ENCODE measurements at regions not wholly inside any gene's neighbourhood (a gene's known extent, or its start where the extent isn't known, plus 50 kb on each side); places are given as distances from the start of the nearest gene placed in this dataset.
"Not testable (repeated sequence)": the region's sequence is repeated elsewhere in the genome, so short reads cannot be mapped to it uniquely, and the experiment has no call there.

DNA sequence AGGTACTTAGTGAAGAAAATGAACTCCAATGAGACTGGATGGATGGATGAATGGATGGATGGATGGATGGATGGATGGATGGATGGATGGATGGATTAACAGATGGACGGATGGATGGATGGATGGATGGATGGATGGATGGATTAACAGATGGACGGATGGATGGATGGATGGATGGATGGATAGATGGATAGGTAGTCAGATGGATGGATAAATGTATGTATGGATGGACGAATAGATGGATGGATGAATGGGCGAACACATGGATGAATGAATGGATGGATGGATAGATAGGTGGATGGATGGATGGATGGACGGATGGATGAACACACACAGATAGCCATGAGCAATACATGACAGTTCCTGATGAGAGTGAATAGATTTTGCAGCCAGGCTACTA, 589.0 kb upstream of the B3GAT1 start:
- not testable (repeated sequence) for H3K4me3 Mint-ChIP-seq; H3K27ac Mint-ChIP-seq; H3K4me1 Mint-ChIP-seq (ENCODE audit: low read depth); H3K27me3 Mint-ChIP-seq; H3K36me3 Mint-ChIP-seq; H3K9me3 Mint-ChIP-seq (ENCODE audit: low read depth)

DNA sequence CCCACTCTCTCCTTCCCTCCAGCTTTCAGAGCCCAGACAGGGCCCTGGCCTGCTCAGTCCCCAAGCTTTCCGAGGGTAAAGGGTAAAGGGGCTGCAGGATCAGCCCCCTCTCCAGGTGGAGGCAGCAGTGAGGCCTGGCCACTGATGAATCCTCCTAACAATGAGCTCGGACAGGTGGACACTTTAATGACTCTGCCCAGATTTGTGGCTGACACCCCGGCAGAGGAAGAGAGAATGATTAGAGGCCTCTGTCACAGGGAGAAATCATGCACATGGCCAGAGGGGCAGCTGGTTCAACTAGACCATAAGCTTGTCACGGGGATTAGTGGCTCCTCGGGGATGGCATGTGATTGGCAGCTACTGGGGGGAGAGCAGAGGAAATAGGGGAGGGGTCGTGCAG, 587.5 kb upstream of the B3GAT1 start:
- peaks cover 8% of the 10 kb centered on the region for H3K27me3 Mint-ChIP-seq
- no peaks in the 10 kb centered on the region for H3K4me1 Mint-ChIP-seq (ENCODE audit: low read depth)
- H3K4me3 Mint-ChIP-seq: no peak overlapping the region
- H3K36me3 Mint-ChIP-seq: no peaks in the 10 kb centered on the region
- H3K27ac Mint-ChIP-seq: no peak overlapping the region
- no peaks in the 10 kb centered on the region for H3K9me3 Mint-ChIP-seq (ENCODE audit: low read depth)

DNA sequence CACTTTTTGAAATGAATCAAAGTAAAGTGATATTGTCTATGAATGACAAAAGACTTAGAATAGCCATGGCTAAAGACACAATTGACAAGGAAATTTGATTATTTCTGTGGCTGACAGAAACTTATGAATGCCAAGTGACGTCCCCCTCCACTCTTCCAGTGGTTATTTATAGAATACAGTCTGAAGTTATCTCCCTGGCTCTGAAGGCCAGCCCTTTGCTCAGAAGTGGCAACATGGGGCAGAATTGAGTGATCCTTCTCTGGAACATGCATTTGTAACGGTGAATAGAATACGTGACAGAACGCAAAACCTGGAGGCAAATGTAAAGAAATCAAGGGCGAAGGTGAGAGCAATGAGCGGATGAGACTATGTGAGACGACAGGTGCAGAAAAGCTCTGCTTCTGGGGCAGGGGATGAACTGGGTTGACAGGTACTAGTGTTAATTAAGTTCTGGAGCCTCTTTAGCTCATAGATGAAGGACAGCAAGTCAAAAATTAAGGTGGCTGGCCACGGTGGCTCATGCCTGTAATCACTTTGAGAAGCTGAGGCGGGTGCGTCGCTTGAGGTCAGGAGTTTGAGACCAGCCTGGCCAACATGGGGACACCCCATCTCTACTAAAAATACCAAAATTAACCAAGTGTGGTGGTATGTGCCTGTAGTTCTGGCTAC, 585.7 kb upstream of the B3GAT1 start:
- Mint-ChIP-seq H3K9me3 (ENCODE audit: low read depth) (no peaks in the 10 kb centered on the region), H3K27ac (no peak overlapping the region), H3K36me3 (no peaks in the 10 kb centered on the region), H3K4me1 (ENCODE audit: low read depth) (no peaks in the 10 kb centered on the region), H3K4me3 (no peak overlapping the region), H3K27me3 (peaks cover 10% of the 10 kb centered on the region)

DNA sequence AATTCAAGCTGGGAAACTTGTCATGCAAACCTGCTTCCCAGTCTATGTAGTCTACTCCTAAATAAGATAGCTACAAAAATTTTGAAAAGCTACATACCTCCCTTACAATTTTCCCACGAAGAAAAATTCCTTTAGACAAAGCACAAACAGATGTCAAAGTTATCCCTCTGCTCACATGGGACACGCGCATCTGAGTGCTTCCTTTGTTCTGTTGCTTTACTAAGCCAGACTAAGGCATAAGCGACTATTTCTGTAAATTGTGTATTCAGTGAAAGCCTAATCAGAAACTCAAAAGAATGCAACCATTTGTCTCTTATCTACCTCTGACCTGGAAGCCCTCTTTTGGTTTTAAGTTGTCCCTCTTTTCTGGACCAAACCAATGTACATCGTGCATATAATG, 583.7 kb upstream of the B3GAT1 start:
- Mint-ChIP-seq H3K36me3 (no peaks in the 10 kb centered on the region), H3K4me3 (no peak overlapping the region), H3K9me3 (ENCODE audit: low read depth) (no peaks in the 10 kb centered on the region), H3K4me1 (ENCODE audit: low read depth) (no peaks in the 10 kb centered on the region), H3K27ac (no peak overlapping the region), H3K27me3 (peaks cover 12% of the 10 kb centered on the region)

DNA sequence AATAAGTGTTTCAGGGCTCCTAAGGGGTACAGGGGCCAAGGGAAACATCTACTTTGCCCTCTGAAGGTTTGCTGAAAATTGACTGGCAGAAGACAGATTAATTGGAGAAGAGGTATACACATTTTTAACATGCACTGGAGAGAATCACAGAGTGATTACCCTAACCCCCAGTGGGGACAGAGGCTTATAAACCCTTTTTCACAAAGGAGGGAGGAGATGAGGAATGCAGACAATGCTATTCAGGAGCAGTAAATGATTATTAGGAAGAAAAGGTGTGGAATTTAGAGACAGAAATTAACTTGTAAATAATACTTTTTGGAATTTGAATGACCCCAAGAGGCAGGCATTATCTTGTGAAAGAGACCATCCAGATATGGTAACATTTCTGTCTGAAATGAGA, 582.4 kb upstream of the B3GAT1 start:
- peaks cover 12% of the 10 kb centered on the region for H3K27me3 Mint-ChIP-seq
- no peaks in the 10 kb centered on the region for H3K36me3 Mint-ChIP-seq
- no peak overlapping the region for H3K4me3 Mint-ChIP-seq
- no peaks in the 10 kb centered on the region for H3K9me3 Mint-ChIP-seq (ENCODE audit: low read depth)
- H3K27ac Mint-ChIP-seq: no peak overlapping the region
- H3K4me1 Mint-ChIP-seq (ENCODE audit: low read depth): no peaks in the 10 kb centered on the region

DNA sequence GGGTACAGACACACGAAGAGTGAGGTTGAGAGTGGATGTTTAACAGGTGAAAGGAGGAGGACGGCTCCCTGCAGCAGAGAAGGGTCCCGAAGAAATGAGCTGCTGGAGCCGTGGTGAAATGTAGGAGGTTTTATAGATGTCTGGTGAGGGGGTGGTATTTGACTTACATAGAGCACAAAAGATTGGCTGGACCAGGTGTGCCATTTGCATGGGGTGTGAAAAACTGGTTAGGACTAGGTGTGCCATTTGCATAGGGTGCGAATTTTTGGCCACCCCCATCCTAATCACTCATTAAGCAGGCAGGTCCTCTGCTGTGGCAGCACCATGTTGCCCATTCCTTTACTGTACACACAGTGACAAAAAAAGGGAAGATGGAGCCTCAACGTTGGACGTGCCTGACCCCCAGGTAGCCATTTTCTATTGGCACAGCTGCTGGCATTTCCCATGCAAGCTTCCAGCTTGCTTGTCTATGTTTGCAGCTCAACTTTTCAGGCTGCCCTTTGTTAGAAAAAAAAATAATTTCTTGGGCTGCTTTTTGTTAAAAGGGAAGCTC, 581.7 kb upstream of the B3GAT1 start:
- H3K4me1 Mint-ChIP-seq (ENCODE audit: low read depth): no peaks in the 10 kb centered on the region
- peaks cover 10% of the 10 kb centered on the region for H3K27me3 Mint-ChIP-seq
- no peak overlapping the region for H3K4me3 Mint-ChIP-seq
- H3K9me3 Mint-ChIP-seq (ENCODE audit: low read depth): no peaks in the 10 kb centered on the region
- H3K27ac Mint-ChIP-seq: no peak overlapping the region
- H3K36me3 Mint-ChIP-seq: no peaks in the 10 kb centered on the region

DNA sequence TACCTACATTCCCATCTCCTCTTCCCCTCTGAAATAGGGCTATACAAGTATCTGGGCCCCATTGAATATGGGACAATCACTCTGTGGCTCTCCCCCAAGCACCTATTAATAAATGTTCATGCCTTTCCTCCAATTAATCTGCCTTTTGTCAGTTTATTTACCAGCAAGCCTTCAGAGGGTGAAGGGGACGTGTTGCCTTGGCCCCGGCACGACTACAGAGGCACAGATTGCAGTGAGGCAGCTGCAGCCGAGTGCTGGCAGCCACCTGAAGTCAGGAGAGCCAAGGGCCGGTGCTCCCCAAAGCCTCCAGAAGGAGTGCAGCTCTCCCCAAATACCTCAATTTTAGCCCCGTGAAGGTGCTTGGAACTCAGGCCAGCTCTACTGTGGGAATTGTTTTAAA, 580.9 kb upstream of the B3GAT1 start:
- H3K27ac Mint-ChIP-seq: no peak overlapping the region
- H3K36me3 Mint-ChIP-seq: no peaks in the 10 kb centered on the region
- H3K4me1 Mint-ChIP-seq (ENCODE audit: low read depth): no peaks in the 10 kb centered on the region
- no peaks in the 10 kb centered on the region for H3K9me3 Mint-ChIP-seq (ENCODE audit: low read depth)
- H3K4me3 Mint-ChIP-seq: no peak overlapping the region
- H3K27me3 Mint-ChIP-seq: peaks cover 14% of the 10 kb centered on the region

DNA sequence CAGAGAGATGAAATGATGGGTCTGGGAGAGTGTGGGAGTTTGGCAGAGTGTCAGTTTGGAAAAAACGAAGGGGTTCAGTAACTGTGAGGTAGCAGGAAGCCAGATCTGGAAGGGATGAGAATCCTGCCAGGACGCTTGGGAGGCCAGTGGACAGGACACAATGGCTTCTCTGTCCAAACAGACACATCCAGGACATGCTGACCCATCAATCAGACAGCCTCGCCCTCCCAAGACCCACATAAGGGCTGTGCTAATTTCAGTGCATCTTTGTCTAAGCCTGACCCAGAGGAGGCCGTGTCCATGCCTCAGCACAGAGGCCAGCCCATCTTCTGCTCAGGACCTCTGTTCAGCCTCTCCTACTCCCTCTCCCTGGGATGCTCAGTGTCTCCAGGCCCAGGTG, 576.5 kb upstream of the B3GAT1 start:
- Mint-ChIP-seq H3K9me3 (ENCODE audit: low read depth) (no peaks in the 10 kb centered on the region), H3K36me3 (no peaks in the 10 kb centered on the region), H3K4me3 (no peak overlapping the region), H3K4me1 (ENCODE audit: low read depth) (peaks cover 2% of the 10 kb centered on the region), H3K27me3 (peaks cover 18% of the 10 kb centered on the region), H3K27ac (no peak overlapping the region)

DNA sequence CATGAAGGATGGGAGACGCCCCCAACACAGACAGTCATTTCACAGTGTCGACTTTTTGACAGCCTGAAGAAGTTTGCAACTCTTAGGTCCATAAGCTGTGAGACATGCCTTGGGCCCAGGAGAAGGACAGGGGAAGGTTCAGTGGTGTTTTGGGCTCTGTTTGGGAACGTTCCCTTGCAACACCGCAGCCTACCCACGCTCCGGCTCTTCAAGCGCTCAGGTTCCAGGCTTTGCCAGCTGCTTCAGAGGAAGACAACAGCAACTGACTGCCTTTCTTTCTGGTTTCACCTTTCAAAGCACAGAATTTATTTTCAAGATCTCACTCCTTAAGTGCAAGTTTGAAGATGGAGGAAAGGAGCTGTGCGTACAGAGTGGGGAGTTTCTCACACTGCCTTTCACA, 575.8 kb upstream of the B3GAT1 start:
- peaks cover 18% of the 10 kb centered on the region for H3K27me3 Mint-ChIP-seq
- no peak overlapping the region for H3K27ac Mint-ChIP-seq
- peaks cover 2% of the 10 kb centered on the region for H3K4me1 Mint-ChIP-seq (ENCODE audit: low read depth)
- H3K9me3 Mint-ChIP-seq (ENCODE audit: low read depth): no peaks in the 10 kb centered on the region
- H3K4me3 Mint-ChIP-seq: no peak overlapping the region
- H3K36me3 Mint-ChIP-seq: no peaks in the 10 kb centered on the region

DNA sequence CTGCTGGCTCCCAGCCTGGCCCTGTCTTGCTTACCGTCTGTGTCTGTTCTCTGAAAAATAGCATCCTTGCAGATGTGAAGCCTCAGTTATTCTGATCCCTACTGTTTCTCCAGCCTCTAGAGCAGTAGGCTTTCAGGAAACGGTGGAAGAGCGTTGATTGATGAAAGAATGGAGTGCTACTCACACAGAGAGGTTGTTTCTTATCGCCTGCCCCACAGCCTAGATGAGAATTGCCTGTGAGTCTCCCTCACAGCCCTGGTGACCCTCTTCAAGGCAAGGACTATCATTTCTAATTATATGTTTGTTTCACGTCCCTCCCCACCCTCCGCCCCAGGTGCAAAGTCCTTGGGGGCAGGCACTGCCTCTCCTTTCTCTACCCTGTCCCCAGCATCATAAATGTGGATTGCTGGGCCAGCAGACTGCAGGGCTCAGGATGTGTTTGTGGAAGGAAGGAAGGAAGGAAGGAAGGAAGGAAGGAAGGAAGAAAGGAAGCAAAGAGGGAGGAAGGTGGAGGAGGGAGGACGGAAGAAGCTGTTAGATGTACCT, 575.3 kb upstream of the B3GAT1 start:
- no peak overlapping the region for H3K27ac Mint-ChIP-seq
- peaks cover 2% of the 10 kb centered on the region for H3K4me1 Mint-ChIP-seq (ENCODE audit: low read depth)
- H3K4me3 Mint-ChIP-seq: no peak overlapping the region
- peaks cover 16% of the 10 kb centered on the region for H3K27me3 Mint-ChIP-seq
- no peaks in the 10 kb centered on the region for H3K9me3 Mint-ChIP-seq (ENCODE audit: low read depth)
- H3K36me3 Mint-ChIP-seq: no peaks in the 10 kb centered on the region

DNA sequence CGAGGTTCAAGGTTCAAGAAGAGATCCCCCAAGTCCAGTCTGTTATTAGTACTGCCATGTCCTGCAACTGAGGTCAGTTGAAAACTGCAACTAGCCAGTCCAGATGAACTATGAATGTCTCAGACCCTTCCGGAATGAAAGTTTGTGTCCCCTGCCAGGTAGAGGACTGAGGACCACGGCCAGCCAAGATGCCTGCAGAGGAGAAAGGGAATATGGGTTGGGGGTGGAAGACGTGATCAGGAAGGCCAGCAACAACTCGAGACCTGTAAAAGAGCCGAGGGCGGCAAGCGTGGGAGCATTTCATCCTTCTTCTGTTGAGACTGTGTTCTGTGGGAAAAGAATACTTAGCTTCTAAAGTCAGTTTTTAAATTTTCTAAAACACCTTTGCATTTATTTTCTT, 572.4 kb upstream of the B3GAT1 start:
- no peaks in the 10 kb centered on the region for H3K9me3 Mint-ChIP-seq (ENCODE audit: low read depth)
- H3K4me3 Mint-ChIP-seq: no peak overlapping the region
- H3K36me3 Mint-ChIP-seq: no peaks in the 10 kb centered on the region
- peaks cover 16% of the 10 kb centered on the region for H3K27me3 Mint-ChIP-seq
- H3K27ac Mint-ChIP-seq: no peak overlapping the region
- H3K4me1 Mint-ChIP-seq (ENCODE audit: low read depth): peaks cover 2% of the 10 kb centered on the region

DNA sequence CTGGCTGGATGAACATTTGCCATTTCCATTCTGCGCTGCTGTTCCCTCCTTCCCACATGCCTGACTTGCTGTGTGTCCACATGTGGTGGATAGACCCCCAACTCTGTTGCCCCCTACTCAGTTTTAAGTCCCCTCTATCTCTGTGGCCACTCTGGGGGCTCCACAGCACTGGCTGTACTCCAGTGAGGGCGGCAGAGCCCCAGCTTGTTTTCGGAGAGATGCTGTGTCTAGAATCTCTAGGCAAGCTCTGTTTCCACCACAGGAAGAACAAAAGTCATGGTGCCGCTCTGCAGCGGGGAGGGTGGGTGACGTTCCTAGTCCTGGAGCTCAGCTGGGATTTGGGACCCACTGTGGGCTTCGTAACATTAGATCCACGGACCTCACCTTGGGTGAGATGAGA, 570.4 kb upstream of the B3GAT1 start:
- H3K9me3 Mint-ChIP-seq (ENCODE audit: low read depth); H3K36me3 Mint-ChIP-seq; H3K4me1 Mint-ChIP-seq (ENCODE audit: low read depth); H3K4me3 Mint-ChIP-seq; H3K27ac Mint-ChIP-seq: not testable (repeated sequence)
- peaks cover 13% of the 10 kb centered on the region for H3K27me3 Mint-ChIP-seq

DNA sequence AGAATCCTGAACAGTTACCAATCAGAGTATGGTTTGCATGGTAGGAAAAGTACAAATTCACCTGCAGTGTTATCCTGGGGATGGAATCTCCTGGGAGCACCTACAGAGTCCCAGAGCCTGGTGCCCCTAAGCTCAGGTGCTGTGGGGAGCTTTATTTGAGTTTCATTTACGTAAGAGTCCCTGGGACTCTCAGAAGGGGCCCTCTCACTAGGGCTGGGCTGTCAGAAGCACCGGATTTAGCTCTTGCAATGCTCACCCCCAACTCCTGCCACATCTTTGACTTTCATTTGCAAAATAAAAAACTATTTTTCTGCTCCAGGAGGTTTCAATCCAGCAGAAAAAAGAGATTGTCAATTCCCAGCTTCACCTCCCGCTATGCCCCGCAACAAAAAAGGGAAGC, 569.8 kb upstream of the B3GAT1 start:
- no peak overlapping the region for H3K27ac Mint-ChIP-seq
- peaks cover 2% of the 10 kb centered on the region for H3K4me1 Mint-ChIP-seq (ENCODE audit: low read depth)
- H3K9me3 Mint-ChIP-seq (ENCODE audit: low read depth): no peaks in the 10 kb centered on the region
- no peak overlapping the region for H3K4me3 Mint-ChIP-seq
- H3K36me3 Mint-ChIP-seq: no peaks in the 10 kb centered on the region
- H3K27me3 Mint-ChIP-seq: peaks cover 10% of the 10 kb centered on the region

DNA sequence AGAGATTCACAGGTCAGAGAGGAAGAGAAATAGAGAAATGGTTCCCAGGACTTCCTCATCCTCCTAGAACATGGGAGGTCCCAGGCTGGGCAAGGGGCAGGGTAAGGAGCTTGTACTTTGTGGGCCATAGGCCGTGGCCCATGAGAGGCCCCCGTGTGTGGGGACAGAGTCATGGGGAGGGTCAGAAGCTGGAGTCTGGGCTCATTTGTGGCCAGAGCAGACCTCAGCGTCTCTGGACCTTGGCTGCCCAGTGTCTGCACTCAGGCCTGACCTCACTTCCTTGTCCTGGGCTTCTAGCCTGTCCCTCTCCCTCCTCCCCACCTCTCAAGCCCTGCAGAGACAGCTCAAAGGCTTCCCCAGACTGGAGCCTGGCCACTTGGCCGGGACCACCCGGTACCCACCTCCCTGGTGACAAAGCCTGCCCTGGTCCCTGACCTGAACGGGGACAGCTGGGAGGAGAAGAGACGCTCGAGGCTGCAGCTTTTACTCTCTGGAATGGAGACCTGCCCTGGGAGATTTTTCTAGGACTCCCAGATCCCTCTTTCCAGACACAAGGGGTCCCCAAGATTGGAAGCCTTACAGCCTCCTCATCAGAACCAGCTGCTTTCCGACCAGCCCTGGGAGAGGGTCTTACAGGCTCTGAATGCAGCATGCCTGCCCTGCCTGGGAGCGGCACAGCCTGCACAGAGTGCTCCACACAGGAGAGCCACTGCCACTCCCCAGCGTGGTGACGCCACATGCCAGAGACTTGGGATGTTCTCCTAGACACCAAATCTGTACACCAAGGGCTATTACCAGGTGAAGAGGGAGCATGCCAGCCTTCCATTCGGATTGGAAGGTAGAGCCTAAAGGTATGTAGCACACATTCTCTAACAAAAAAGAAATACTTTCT, 569.0 kb upstream of the B3GAT1 start:
- Mint-ChIP-seq H3K27ac (no peak overlapping the region), H3K9me3 (ENCODE audit: low read depth) (no peaks in the 10 kb centered on the region), H3K36me3 (no peaks in the 10 kb centered on the region), H3K4me1 (ENCODE audit: low read depth) (peaks cover 2% of the 10 kb centered on the region), H3K27me3 (peaks cover 10% of the 10 kb centered on the region), H3K4me3 (no peak overlapping the region)

DNA sequence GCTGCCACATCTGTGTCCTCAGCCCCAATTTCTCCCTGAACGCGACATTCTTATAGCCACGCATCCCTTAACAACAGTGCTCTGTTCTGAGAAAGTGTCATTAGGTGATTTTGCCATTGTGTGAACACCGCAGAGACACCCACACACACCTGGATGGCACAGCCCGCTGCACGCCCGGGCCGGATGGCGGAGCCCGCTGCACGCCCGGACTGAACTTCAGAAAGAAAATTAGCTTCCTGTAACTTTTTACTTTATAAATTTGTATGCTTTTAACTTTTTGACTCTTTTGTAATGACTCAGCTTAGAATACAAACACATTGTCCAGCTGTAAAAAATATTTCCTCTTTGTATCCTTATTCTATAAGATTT, 567.0 kb upstream of the B3GAT1 start:
- H3K27me3 Mint-ChIP-seq; H3K27ac Mint-ChIP-seq; H3K4me3 Mint-ChIP-seq; H3K9me3 Mint-ChIP-seq (ENCODE audit: low read depth); H3K4me1 Mint-ChIP-seq (ENCODE audit: low read depth); H3K36me3 Mint-ChIP-seq: not testable (repeated sequence)

Measured in activated naive CD8-positive, alpha-beta T cell (primary cell).